CD4-positive, alpha-beta T cell treated with Interleukin-2 at 100 ng/mL for 4 hours (primary cell): ENCODE measurements at regions not wholly inside any gene's neighbourhood (a gene's known extent, or its start where the extent isn't known, plus 50 kb on each side); places are given as distances from the start of the nearest gene placed in this dataset.

Experiments
- DNase-seq: peaks from one replicate; pipeline ENCODE4 v3.0.0-alpha.2; 2020; ENCODE audit warnings: low spot score

DNA sequence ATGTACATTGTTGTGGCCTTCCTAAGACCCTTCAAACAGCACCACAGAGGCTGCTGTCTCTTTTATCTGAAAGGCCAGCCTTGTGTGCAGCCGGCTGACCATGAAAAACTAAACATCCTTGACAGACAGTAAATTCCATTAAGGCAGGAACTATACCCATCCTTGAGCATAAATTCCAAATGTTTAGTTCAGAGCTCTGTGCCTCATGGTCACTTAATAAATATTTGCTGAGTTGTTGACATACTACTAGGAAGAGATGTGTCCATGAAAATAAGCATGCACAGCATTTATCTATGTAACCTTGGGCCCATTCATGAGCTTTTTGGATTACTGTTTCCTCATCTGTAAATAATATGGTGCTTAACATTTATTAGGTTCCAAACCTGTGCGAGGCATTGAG, 424.8 kb downstream of the HRH4 start:
- no peak for DNase-seq

DNA sequence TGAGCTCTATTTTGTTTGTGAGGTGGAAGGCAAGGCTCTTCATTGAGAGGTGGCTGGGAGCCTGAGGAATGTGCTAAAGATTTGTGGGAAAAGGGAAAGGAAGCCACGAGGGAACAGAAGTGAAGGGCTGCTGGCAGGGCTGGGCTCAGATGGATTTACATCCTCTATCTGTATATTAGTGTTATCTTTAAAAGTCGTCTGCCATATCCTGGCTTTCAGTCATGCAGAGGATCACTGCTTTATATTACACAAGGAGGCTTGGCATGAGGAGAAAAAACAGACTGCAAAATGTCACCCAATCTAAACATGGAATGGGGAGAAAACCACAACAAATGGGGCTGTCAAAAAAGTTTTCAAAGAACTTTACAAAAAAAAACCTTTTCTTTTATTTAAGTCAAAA, 434.4 kb downstream of the HRH4 start:
- DNase-seq = no peak

DNA sequence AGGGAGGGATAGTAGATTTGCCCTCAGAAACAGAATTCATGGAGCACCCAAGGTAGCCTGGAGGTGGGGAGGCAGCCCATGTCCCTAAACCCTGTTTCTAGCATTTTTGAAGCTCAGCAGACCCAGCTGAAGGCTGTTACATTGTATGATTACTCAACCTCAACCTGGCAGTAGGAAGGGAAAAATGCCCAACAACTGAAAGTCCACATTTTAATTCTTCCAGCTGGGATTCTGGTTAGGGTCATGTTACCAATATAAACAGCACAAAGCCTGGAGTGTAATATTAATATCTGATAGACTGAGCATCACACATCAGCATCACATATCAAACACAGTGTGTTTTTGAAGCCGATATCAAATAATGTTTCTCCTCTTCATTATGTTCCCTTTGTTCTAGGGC, 437.0 kb downstream of the HRH4 start:
- no peak for DNase-seq

DNA sequence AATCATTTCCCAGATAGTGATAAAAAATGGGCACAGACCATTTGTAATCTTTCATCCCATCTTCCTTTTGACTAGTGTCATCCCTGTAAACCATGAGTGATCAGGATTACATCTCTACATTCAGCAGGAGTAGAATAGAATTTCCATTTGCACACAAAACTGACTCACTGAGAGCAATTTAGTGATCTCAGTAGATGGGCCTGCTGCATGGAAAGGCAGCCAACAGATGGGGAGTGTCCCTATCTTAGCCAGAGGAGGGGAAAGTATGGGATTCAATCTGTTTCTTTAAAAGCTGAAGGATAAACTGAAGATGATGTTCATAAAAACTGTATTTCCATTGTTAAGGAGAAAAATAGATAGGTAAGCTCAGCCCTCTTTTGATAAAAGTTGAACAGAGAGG, 441.7 kb downstream of the ZNF521 start:
- no peak for DNase-seq

DNA sequence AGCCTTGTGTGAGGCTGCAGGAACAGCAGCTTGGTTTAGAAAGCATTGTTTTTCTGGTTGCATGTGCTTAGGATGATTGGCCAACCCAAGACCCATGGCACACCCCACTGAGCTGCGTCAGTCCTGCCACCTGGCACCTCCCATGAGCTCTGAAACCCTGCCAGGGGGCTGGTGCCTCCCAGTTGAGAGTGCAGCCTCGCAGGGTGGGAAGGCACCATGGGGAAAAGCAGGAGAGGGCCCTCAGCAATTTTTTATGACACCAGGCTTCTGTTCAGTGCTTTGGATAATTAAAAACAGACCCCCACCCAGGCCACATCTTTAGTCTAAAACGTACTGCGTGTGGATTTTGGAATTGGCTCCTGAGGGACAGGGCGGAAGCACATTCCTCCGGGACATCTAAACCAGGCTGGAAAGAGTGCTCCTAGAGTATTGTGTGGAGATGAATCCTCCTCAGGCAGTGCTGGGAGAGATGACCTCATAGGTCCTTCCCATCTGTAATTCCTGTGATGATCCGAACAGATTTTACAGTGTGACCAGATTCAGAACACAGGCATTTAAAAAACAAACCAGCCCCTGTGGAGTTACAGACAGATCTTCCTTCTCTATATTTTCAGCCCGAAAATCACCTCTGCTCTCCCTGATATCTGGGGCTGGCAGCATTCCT, 438.3 kb downstream of the ZNF521 start:
- no peak for DNase-seq

DNA sequence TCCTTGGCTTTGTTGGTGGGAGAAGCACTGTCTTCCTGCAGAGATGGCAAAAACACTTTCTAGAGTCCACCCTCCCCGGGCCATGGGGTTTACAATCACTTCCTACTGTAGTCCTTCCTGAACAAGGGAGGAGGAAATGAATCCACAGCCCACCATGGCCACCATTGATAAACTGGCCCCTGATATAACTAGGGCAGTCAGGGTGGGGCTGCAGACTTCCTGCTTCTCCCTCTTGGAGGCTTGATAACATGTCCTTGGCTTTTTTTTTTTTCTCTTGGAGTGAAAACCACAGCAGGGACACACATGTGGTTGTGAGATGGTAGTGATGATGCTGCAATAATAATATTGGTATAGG, 437.8 kb downstream of the ZNF521 start:
- DNase-seq = no peak

DNA sequence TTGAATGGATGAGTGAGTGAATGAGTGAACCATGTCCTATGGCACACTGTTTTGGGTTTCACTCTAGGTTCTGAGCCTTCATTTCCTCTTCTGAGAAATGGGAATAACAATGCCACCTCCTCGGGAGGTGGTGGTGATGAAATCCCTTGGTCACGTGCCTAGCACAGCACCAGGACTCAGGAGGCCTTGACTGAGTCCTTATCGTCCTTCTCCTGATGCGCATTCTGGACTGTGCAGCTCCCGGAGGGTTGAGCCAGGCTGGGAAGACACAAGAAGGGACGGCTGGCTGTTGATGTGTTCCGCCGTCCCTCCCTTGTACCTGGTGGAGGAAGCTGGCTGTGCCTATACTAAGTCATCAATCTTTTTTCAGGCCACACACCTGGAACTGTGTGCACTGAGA, 437.3 kb downstream of the ZNF521 start:
- no peak for DNase-seq

DNA sequence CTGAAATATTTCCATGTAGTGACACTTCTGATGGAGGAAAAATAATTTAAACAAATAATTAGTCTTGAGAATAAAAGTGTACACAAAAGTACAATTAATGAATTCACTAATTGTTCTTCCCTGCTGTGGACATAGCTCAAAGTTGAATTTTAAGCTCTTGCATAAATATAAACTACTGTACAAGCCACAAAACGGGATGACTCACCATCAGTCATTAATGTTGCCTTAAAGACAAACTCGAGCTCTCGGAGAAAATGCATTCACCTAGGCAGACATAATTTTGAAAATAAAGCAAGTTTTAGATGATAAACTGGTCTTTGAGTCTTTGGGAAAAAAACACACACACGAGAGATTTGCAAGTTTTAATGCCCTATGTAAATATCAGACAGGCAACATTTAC, 436.4 kb downstream of the ZNF521 start:
- DNase-seq = no peak

DNA sequence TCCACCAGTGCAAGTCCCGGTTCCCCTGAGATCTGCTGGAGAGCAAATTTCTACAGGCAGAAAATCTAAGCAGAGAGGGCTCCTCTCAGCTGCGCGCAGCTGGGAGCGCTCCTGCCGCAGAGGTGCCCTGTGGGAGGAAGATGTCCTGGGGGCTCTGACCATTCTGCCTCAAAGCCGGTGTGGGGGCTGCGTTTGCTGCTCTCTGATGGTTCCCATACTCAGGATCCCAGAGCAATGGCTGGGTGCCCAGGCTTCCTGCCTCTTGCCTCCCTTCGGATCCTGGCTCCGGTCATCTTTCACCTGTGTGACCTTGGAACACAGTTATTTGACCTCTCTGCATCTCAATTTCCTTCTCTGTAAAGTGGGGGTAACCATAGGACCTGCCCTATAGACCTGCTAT, 434.2 kb downstream of the ZNF521 start:
- no peak for DNase-seq

DNA sequence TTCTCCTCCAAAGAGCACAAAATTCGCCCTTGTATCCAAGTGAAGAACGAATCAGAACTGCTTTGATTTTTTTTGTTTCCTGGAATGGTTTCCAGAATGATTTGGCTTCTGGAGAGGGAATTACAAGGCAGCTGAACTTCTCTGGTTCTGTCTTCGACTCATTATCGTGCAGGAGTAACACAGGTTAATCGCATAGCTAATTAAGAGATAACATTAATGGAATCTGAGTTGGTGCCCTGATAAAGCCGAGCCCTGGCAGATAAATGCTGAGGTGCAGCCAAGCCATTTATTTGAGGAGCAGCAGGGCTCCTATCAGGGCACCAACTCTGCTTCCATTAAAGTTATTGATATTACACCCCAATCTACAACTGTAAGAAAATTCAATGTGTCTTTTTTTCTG, 433.7 kb downstream of the ZNF521 start:
- no peak for DNase-seq

DNA sequence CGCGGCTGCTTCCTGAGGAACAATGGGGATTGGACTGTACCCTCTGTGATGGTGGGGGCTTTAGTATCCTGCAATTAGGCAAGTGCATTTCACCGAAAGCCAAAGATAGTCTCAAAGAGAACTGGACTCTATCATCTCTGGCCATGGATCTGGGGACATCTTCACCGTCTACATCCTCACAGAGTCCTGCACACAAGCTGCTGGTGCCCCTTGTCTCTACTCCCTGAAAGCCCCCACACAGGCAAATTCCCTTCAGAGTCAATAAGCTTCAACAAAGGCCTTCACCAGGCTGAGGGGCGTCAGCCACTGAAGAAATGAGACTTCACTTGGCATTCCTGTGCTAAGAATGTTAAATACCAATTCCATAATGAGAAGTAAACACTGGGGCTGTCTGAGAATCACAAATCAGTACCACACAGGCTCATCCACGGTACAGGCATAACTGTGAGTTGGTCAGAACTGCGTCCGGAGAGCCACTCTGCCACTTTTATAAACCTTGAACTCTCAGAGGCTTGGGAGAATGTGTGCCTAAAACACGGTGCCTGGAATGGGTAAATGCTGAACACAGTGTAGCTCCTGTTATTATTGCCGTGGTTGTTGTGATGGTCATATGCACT, 432.7 kb downstream of the ZNF521 start:
- DNase-seq = no peak

DNA sequence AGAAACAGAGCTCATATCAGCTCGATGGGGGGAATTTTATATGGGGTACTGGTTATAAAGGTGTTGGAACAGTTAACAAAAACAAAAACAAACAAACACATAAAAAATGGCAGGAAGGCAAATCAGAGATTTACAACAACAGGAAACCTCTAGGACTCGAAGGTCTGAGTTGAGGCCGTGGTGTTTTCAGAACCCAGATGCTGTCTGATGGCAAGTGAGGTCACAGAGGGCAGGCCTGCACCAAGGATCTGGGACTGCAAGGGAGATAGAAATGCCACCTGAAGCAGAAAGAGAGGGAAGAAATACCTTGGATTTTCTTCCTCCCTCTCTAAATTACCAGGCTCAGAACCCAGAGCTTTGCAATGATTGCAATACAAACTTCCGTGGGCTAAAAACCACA, 429.5 kb downstream of the ZNF521 start:
- no peak for DNase-seq

DNA sequence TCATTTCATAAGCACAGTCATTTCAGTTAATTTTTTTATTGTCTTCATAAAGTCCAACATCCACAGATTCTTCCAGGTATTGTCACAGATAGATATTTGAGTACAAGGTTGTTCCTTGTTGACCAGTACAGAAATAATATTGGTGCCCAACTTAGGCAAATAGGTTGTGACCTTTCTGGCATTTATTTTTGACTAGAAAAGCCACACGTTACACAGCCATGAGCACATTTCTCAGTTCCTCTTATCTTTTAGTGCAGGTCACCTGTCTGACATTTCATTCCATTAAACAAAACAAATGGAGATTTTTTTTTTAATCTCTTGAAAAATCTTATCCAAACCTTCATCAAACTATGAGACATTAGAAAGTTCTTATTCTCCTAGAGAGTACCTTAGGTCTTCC, 428.8 kb downstream of the ZNF521 start:
- no peak for DNase-seq

DNA sequence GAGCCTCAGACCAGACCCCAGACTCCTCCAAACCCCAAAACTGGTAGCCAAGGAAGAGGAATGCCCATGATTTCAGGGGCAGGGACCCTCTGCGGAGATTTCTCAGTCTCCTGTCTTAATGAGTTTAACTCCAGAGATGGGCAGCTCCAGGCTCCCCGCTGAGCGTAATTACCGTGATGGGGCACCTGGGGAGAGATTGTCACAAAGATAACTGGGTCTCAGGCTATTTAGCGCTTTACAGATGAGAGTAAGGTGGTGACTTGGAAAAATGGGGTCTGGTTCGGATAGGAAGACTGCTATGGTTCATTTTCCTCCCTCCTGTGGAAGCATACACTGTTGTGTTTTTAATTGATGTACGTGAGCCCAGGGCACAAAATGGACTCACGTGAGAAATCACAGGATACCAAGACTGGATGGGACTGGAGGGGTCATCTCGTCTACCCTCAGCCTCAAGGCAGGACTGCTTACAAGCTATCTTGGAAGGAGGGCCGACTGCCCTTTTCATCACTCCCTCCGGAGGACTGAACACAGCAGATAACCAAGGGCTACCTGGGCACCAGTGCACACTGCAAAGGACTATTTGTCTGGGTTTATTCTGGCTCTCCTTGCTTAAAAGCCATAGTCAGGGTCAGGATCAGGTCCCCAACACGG, 427.8 kb downstream of the ZNF521 start:
- DNase-seq = no peak

DNA sequence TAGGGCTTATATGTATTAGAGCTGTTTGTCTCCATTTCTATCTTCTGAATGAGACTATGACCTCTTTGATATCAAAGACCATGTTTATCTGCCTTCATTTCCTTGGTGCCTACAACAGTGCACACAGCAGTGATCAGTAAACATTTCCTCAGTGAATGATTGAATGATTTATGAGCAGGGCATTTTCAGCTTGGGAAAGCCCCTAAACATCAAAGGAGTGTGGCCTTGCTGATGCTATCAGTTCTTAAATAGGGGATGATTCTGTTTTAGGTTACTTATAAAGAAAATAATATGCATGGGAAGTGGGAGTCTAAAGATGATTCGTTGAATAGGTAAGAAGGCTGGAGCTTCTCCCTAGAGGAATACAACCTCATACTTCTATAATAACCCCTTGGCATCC, 425.3 kb downstream of the ZNF521 start:
- DNase-seq = no peak

DNA sequence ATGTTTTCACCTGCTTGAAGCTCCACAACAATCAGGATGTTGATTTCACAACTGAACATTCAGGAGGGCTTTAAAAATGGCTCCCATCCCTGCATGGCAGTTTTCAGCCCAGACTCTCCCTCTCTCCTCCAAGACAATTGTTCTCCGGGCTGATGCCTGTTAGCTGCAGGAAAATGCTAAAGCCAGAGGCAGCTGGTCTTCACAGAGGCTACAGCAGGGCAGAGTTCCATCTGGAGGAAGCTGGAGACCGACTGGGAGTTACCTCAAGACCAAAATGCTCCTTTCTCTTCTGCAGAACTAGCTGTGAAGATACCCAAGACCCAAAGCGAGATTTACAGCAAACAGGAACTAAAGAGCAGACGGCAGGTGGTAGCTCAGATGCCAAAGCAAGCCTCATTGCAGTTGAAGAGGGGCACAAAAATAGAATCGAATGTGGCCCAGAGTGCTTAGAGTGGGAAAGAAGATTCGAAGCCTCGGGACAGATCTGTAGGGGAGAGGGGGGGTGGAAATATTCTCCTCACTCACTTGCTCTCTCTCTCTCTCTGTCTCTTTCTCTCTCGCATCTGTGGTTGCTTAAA, 423.6 kb downstream of the ZNF521 start:
- no peak for DNase-seq

DNA sequence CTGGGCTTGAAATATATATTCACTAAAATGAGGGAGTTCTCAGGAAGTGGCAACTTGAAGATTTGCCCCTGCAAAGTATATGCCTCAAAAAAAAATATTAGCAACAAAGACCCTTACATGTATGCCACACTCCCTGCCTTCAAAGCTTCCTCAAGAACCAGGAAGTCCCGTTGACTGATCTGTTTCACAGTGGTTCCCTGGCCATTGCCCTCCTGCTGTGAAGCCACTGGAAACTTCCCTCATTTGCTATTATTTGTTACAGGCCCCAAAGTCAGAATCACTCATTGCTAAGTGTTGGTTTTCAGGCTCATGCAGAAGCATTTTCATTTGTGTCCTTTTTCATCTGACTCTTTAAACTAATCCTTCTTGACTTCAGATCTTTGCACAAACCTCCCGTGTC, 421.5 kb downstream of the ZNF521 start:
- no peak for DNase-seq

DNA sequence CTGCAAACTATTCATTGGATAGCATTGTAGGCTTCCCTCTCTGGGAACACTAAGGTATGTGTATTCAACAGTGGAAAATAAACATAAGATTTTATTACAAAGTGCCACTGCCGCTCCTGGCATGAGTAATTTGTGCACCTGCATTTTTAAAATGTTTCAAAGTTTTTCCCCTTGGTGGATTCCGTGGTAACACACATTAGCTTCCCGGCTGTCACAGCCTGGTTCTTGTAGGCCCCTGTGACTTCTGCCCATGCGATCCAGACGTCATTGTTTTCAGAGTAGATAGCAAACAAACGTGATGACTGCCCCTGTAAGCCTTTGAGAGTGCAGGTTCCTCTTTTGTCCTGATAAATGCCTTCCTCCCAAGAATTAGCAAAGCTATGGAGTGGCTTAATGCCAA, 421.0 kb downstream of the ZNF521 start:
- no peak for DNase-seq

DNA sequence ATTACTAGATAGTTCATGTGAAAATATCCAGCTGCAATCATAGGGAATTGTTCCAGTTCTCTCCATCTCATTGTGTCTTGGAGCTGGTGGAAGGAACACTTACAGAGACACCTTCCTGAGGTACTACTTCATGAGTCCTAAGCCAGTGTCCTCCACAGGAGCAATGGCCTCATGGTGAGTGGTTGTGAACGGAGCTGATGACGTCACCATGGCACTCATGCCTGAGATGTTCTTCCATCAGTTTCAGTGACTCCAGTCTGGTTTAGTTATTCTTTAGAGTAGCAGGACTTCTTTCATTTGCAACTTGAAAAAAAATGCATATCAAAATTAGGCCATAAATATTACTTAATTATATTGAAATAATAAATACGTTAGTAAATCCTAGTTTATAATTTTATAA, 418.6 kb downstream of the ZNF521 start:
- no peak for DNase-seq

DNA sequence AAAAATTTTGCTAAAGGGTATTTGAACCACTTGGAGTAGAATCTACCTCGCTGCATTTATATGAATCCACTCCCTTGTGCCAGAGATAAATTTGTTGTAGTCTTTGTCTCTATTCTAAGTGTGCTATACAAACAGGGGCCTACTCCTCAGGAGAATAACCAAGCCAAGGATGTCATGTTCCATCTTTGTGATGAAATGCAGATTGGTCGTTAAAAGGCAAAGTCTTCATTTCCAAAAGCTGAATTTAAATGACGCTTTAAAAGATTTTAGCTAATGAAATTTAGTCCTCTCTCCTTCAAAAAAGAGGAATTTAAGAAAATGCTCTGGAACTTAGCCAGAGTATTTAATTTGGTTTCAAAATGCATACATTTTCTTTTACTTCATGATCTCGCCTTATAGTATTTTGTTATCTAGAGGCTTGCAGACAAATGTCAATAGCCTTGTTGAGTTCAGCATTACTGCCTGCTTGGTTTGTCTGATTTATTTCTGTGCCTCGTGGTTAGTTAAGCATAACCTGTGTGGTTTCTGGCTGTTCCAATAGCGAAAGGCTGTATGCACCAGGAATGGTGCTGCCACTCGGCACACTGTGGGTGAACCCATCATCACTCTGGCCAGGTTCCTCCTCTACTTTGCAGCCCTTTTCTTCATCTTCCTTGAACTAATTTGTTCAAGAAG, 417.6 kb downstream of the ZNF521 start:
- no peak for DNase-seq

DNA sequence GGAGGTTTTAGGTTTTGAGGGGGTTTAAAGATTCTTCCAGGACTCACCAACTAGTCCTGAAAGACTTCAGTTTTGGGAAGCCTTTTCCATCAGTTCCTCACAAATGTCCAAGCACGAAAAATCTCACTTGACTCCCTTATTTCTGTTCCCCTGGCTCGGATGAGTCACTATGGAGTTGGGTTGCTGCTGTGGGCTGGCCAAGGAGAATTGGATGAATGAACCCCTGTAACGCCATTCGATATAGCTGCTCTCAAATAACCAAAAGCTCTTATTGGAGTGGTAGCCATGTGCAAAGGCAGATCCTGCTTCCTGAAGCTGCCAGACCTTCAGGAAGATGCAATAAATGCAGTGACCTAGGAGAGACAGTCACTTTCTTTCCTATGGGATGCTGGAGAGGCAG, 417.0 kb downstream of the ZNF521 start:
- DNase-seq = no peak

DNA sequence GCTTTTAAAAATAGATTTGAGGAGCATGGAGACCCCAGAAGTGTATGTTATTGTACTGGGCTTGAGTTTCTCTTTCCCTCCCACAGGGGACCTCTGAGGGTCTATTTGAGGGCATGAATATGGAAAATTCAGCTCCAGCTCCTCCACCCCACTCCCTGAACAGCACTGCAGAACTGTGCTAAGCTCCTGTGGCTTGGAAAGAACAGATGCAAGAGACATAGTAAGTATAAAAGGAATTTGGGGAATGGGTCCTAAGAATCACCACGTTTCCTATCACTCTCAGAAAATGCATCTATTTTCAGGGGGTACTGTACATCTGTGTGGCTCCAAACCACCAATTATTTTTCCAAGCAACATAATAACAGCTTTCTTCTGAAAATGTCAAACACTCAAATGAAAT, 416.1 kb downstream of the ZNF521 start:
- DNase-seq = no peak

DNA sequence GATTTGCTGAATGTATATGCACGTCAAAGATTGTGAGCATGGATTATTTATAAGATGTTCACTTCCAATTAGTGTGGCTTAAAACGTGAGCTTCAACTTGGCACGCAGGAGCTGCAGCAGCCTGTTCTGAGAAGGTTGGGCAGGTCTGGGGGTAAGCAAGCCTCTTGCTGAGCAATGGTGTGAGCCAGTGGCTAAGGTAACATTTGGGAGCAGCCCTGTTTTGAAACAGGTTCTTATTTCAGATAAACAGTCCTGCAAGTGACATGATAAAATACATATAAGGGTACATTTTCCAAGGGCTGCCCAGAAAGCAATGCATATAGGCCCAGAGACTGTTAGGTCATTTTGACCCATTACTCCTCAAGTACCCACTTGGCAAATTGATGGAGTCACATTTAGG, 415.3 kb downstream of the ZNF521 start:
- DNase-seq = no peak
